A673 (cell line): ENCODE measurements at regions not wholly inside any gene's neighbourhood (a gene's known extent, or its start where the extent isn't known, plus 50 kb on each side); places are given as distances from the start of the nearest gene placed in this dataset.

Source experiments
- CTCF ChIP-seq: fragments of 300-800, 200-600 bp; sonication (generic); conservative IDR thresholded peaks from 2 replicates; pipeline ENCODE4 v1.5.1; 2017; ENCODE audit warnings: low read depth, mild to moderate bottlenecking, antibody characterized with exemption, low read length, moderate library complexity, mixed read lengths
- EZH2 ChIP-seq: fragments of 200-600 bp; sonication (generic); IDR thresholded peaks from 2 replicates; pipeline ENCODE4 v1.6.1; 2017; ENCODE audit warnings: borderline replicate concordance, low read depth, mild to moderate bottlenecking, mixed read lengths, antibody characterized with exemption, low read length; ENCODE audit not compliant: poor library complexity, severe bottlenecking

GRCh38 chr2:215782295-215782694 lies 231.1 kb downstream of the MREG start:
- TF ChIP-seq CTCF = no peak
- TF ChIP-seq EZH2 = no peak
